ENCODE measurements at regions not wholly inside any gene's neighbourhood (a gene's known extent, or its start where the extent isn't known, plus 50 kb on each side); places are given as distances from the start of the nearest gene placed in this dataset.

DNA sequence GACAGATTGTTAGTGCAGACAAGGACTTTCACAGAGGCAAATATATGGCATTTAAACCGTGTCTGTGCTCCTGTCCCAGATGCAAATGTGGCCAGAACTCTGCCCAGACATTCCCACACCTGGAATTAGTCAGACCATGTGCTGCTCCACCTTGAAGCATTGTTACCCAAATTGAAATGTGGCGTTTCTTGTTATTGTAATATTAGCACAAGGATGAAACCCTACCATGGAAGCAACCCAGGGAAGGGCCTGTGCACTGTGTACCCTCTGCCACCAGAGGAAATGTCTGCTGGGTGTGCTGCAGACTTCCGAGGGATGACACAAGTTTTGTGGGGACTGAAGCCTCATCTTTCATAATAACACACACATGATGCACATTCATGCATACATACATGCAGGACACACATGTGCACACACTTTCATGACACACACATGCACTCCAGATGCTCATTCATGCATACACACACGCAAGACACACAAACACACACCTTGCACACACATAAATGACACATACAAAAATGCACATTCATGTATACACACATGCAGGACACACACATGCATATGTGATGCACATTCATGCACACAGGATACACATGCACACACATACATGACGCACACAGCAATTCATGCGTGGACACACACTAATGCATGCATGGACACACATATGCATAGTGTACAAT lies 133.2 kb upstream of the SNTG2 start:
- ChIA-PET CTCF (no interaction called here), POLR2A (no interaction called here)
- H4K20me1 ChIP-seq (ENCODE audit: control insufficient read depth, insufficient read depth, low read length, poor library complexity, severe bottlenecking) = no peaks in the 10 kb centered on the region
- peaks cover 0 to 3% (median 0%) of the 10 kb centered on the region in 4 experiments for H3K27me3 ChIP-seq (replicated peaks in 1 of 4; ENCODE audit: control extremely low read depth in 1 of 4, control insufficient read depth in 3 of 4, insufficient read depth in 4 of 4, low read length in 3 of 4)
- TF ChIP-seq, protein P1, sequence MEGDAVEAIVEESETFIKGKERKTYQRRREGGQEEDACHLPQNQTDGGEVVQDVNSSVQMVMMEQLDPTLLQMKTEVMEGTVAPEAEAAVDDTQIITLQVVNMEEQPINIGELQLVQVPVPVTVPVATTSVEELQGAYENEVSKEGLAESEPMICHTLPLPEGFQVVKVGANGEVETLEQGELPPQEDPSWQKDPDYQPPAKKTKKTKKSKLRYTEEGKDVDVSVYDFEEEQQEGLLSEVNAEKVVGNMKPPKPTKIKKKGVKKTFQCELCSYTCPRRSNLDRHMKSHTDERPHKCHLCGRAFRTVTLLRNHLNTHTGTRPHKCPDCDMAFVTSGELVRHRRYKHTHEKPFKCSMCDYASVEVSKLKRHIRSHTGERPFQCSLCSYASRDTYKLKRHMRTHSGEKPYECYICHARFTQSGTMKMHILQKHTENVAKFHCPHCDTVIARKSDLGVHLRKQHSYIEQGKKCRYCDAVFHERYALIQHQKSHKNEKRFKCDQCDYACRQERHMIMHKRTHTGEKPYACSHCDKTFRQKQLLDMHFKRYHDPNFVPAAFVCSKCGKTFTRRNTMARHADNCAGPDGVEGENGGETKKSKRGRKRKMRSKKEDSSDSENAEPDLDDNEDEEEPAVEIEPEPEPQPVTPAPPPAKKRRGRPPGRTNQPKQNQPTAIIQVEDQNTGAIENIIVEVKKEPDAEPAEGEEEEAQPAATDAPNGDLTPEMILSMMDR (IDR thresholded peaks at IDR 0.05) = no peak
- TF ChIP-seq EZH2 (IDR thresholded peaks at IDR 0.05; ENCODE audit: borderline replicate concordance, insufficient read depth, low read depth, low read length, poor library complexity, severe bottlenecking) = no peak
- no peak overlapping the region for H2AFZ ChIP-seq (ENCODE audit: insufficient read depth, low read depth, low read length, poor library complexity, severe bottlenecking)
- no peak overlapping the region for H3K27ac Mint-ChIP-seq
- intact Hi-C loops (cut with micrococcal nuclease) = no loop called here
- no peak overlapping the region for H3K4me2 ChIP-seq (replicated peaks; ENCODE audit: low read depth, low read length, poor library complexity, severe bottlenecking)
- H3K4me3 Mint-ChIP-seq = no peak overlapping the region
- no peak overlapping the region for H3K27ac ChIP-seq (ENCODE audit: low read length in 2 of 2)
- H3K4me3 ChIP-seq (ENCODE audit: control extremely low read depth in 1 of 5, extremely low read depth in 1 of 5, insufficient read depth in 1 of 5, low read depth in 2 of 5, low read length in 4 of 5) = no peak overlapping the region
- no peaks in the 10 kb centered on the region for H3K9me3 Mint-ChIP-seq (ENCODE audit: insufficient read depth)
- peaks cover 4% of the 10 kb centered on the region for H3K27me3 Mint-ChIP-seq
- H3K9ac ChIP-seq (ENCODE audit: low read length) = no peak overlapping the region
- no peaks in the 10 kb centered on the region for H3K79me2 ChIP-seq (ENCODE audit: control insufficient read depth, insufficient read depth, low read length)
- 74% methylated on average over 6 of the region's 6 CpGs for WGBS (ENCODE audit: insufficient coverage)
- ATAC-seq (ENCODE audit: low read depth) = no peak
- H3K36me3 ChIP-seq (replicated peaks in 1 of 2; ENCODE audit: control extremely low read depth in 1 of 2, control insufficient read depth in 1 of 2, extremely low read depth in 1 of 2, insufficient read depth in 2 of 2, low read length in 1 of 2) = no peaks in the 10 kb centered on the region
- H3K9me3 ChIP-seq (ENCODE audit: control extremely low read depth in 1 of 3, control insufficient read depth in 2 of 3, insufficient read depth in 1 of 3, low read length in 2 of 3) = peaks cover 0 to 5% (median 0%) of the 10 kb centered on the region in 3 donors
- H3K4me1 Mint-ChIP-seq = no peaks in the 10 kb centered on the region
- no peaks in the 10 kb centered on the region for H3K4me1 ChIP-seq (ENCODE audit: control insufficient read depth in 2 of 2, insufficient read depth in 2 of 2, low read length in 2 of 2)
- no peak for DNase-seq

- H3K9me3 ChIP-seq (ENCODE audit: control extremely low read depth in 1 of 3, control insufficient read depth in 2 of 3, insufficient read depth in 1 of 3, low read length in 2 of 3) = peaks cover 0 to 5% (median 0%) of the 10 kb centered on the region in 3 donors
- H3K27me3 Mint-ChIP-seq = peaks cover 4% of the 10 kb centered on the region
- H2AFZ ChIP-seq (ENCODE audit: insufficient read depth, low read depth, low read length, poor library complexity, severe bottlenecking) = no peak overlapping the region
- no peaks in the 10 kb centered on the region for H3K36me3 ChIP-seq (replicated peaks in 1 of 2; ENCODE audit: control extremely low read depth in 1 of 2, control insufficient read depth in 1 of 2, extremely low read depth in 1 of 2, insufficient read depth in 2 of 2, low read length in 1 of 2)
- no peaks in the 10 kb centered on the region for H3K4me1 Mint-ChIP-seq
- H3K9ac ChIP-seq (ENCODE audit: low read length) = no peak overlapping the region
- WGBS (ENCODE audit: insufficient coverage) = 83% methylated on average over 5 of the region's 5 CpGs
- no peaks in the 10 kb centered on the region for H4K20me1 ChIP-seq (ENCODE audit: control insufficient read depth, insufficient read depth, low read length, poor library complexity, severe bottlenecking)
- H3K79me2 ChIP-seq (ENCODE audit: control insufficient read depth, insufficient read depth, low read length) = no peaks in the 10 kb centered on the region
- H3K9me3 Mint-ChIP-seq (ENCODE audit: insufficient read depth) = no peaks in the 10 kb centered on the region
- no peak overlapping the region for H3K27ac ChIP-seq (ENCODE audit: low read length in 2 of 2)
- DNase-seq (no peak), ATAC-seq (ENCODE audit: low read depth) (no peak)
- ChIA-PET CTCF (no interaction called here), POLR2A (no interaction called here)
- H3K4me2 ChIP-seq (replicated peaks; ENCODE audit: low read depth, low read length, poor library complexity, severe bottlenecking) = no peak overlapping the region
- H3K27ac Mint-ChIP-seq = no peak overlapping the region
- H3K4me1 ChIP-seq (ENCODE audit: control insufficient read depth in 2 of 2, insufficient read depth in 2 of 2, low read length in 2 of 2) = no peaks in the 10 kb centered on the region
- TF ChIP-seq, protein P1 (IDR thresholded peaks at IDR 0.05) = no peak
- TF ChIP-seq EZH2 (IDR thresholded peaks at IDR 0.05; ENCODE audit: borderline replicate concordance, insufficient read depth, low read depth, low read length, poor library complexity, severe bottlenecking) = no peak
- no peak overlapping the region for H3K4me3 ChIP-seq (ENCODE audit: control extremely low read depth in 1 of 5, extremely low read depth in 1 of 5, insufficient read depth in 1 of 5, low read depth in 2 of 5, low read length in 4 of 5)
- H3K4me3 Mint-ChIP-seq = no peak overlapping the region
- intact Hi-C loops (cut with micrococcal nuclease) = no loop called here
- peaks cover 0 to 3% (median 0%) of the 10 kb centered on the region in 4 experiments for H3K27me3 ChIP-seq (replicated peaks in 1 of 4; ENCODE audit: control extremely low read depth in 1 of 4, control insufficient read depth in 3 of 4, insufficient read depth in 4 of 4, low read length in 3 of 4)
These were observed 134.4 kb upstream of the SNTG2 start for GRCh38 chr2:816278-816677.
